GM21576 (cell line): ENCODE measurements at regions not wholly inside any gene's neighbourhood (a gene's known extent, or its start where the extent isn't known, plus 50 kb on each side); places are given as distances from the start of the nearest gene placed in this dataset.

ENCODE experiments used
- ATAC-seq: cut with Tn5 transposase; IDR thresholded peaks from one replicate; pipeline ENCODE4 v1.9.1; 2021; ENCODE audit warnings: mild to moderate bottlenecking, moderate library complexity; ENCODE audit not compliant: unreplicated experiment

GRCh38 chr16:13791095-13791494, 128.9 kb upstream of the ERCC4 start:
- ATAC-seq, result no peak

- no peak for ATAC-seq
Observed at GRCh38 chr16:13793841-13794409, 126.0 kb upstream of the ERCC4 start.

- no peak for ATAC-seq
Observed at GRCh38 chr16:13795131-13795530, 124.8 kb upstream of the ERCC4 start.

- no peak for ATAC-seq
Observed at GRCh38 chr16:13797718-13798117, 122.2 kb upstream of the ERCC4 start.

GRCh38 chr16:13798211-13798610, 121.7 kb upstream of the ERCC4 start:
- ATAC-seq, result no peak

- no peak for ATAC-seq
Observed at GRCh38 chr16:13803974-13804373, 116.0 kb upstream of the ERCC4 start.

- no peak for ATAC-seq
Observed at GRCh38 chr16:13805951-13806350, 114.0 kb upstream of the ERCC4 start.

GRCh38 chr16:13806671-13807070, 113.3 kb upstream of the ERCC4 start:
- ATAC-seq, result no peak

GRCh38 chr16:13808102-13808501, 111.9 kb upstream of the ERCC4 start:
- ATAC-seq, result no peak

GRCh38 chr16:13809765-13810164, 110.2 kb upstream of the ERCC4 start:
- no peak for ATAC-seq

- ATAC-seq, result no peak
Observed at GRCh38 chr16:13811834-13812233, 108.1 kb upstream of the ERCC4 start.

- no peak for ATAC-seq
Observed at GRCh38 chr16:13816701-13817100, 103.3 kb upstream of the ERCC4 start.

GRCh38 chr16:13823501-13823900, 96.5 kb upstream of the ERCC4 start:
- no peak for ATAC-seq

- no peak for ATAC-seq
Observed at GRCh38 chr16:13829697-13830299, 90.2 kb upstream of the ERCC4 start.

- no peak for ATAC-seq
Observed at GRCh38 chr16:13833515-13833914, 86.4 kb upstream of the ERCC4 start.

- ATAC-seq, result no peak
Observed at GRCh38 chr16:13835387-13835786, 84.6 kb upstream of the ERCC4 start.

GRCh38 chr16:13835935-13836730, 83.8 kb upstream of the ERCC4 start:
- no peak for ATAC-seq

GRCh38 chr16:13838401-13839190, 81.4 kb upstream of the ERCC4 start:
- ATAC-seq, result no peak

GRCh38 chr16:13839577-13839976, 80.4 kb upstream of the ERCC4 start:
- no peak for ATAC-seq

- ATAC-seq, result no peak
Observed at GRCh38 chr16:13845232-13845631, 74.7 kb upstream of the ERCC4 start.

GRCh38 chr16:13848795-13849194, 71.2 kb upstream of the ERCC4 start:
- ATAC-seq, result no peak
